ENCODE measurements at regions not wholly inside any gene's neighbourhood (a gene's known extent, or its start where the extent isn't known, plus 50 kb on each side); places are given as distances from the start of the nearest gene placed in this dataset.

DNA sequence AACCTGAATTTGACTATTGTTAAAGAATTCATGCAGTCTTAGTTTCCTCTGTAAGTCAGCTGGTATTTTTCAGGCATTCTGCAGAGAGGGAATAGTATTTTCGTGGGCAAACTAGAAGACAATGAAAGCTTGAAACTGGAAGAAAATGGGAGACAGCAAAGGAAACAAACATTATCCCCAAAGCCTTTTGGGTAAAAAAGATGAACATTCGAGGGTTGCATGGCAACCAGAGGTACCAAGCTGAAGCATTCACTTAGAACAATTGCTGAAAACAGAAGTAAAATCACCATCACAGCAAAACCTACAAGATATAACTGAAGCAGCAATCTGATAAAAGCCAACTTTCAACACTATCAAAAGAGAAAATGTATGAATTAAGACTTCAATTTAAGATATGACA lies 233.7 kb downstream of the SCG2 start:
- Histone ChIP-seq H3K27me3 (no peaks in the 10 kb centered on the region), H3K4me3 (no peak overlapping the region), H3K4me1 (peaks cover 0 to 11% (median 5%) of the 10 kb centered on the region in 4 donors), H3K9me3 (no peaks in the 10 kb centered on the region), H3K36me3 (no peaks in the 10 kb centered on the region), H3K27ac (no peak overlapping the region)
- intact Hi-C loops (cut with DNase I): no loop called here
- no peak for TF ChIP-seq EP300 (IDR thresholded peaks at IDR 0.05)
- TF ChIP-seq POLR2A (IDR thresholded peaks at IDR 0.05): no peak
- TF ChIP-seq, protein P1, sequence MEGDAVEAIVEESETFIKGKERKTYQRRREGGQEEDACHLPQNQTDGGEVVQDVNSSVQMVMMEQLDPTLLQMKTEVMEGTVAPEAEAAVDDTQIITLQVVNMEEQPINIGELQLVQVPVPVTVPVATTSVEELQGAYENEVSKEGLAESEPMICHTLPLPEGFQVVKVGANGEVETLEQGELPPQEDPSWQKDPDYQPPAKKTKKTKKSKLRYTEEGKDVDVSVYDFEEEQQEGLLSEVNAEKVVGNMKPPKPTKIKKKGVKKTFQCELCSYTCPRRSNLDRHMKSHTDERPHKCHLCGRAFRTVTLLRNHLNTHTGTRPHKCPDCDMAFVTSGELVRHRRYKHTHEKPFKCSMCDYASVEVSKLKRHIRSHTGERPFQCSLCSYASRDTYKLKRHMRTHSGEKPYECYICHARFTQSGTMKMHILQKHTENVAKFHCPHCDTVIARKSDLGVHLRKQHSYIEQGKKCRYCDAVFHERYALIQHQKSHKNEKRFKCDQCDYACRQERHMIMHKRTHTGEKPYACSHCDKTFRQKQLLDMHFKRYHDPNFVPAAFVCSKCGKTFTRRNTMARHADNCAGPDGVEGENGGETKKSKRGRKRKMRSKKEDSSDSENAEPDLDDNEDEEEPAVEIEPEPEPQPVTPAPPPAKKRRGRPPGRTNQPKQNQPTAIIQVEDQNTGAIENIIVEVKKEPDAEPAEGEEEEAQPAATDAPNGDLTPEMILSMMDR (IDR thresholded peaks at IDR 0.05): no peak
- no peak for TF ChIP-seq POLR2AphosphoS5 (IDR thresholded peaks at IDR 0.05)
- 38 to 54% methylated on average over 2 of the region's 2 CpGs for WGBS, 2 donors
- DNase-seq: no peak

- no peaks in the 10 kb centered on the region for H3K27me3 ChIP-seq
- no peaks in the 10 kb centered on the region for H3K4me1 ChIP-seq
- H3K36me3 ChIP-seq: no peaks in the 10 kb centered on the region
- H3K27ac ChIP-seq: no peak overlapping the region
- H3K4me3 ChIP-seq: no peak overlapping the region
- H3K9me3 ChIP-seq: no peaks in the 10 kb centered on the region
- 32 to 52% methylated on average over 3 of the region's 3 CpGs for WGBS, 2 donors
- intact Hi-C loops (cut with DNase I): no loop called here
- DNase-seq: no peak
- TF ChIP-seq, protein P1 (IDR thresholded peaks at IDR 0.05): no peak
- TF ChIP-seq EP300 (IDR thresholded peaks at IDR 0.05): no peak
- no peak for TF ChIP-seq POLR2A (IDR thresholded peaks at IDR 0.05)
Measured at GRCh38 chr2:223369889-223370288, 232.3 kb downstream of the SCG2 start.

DNA sequence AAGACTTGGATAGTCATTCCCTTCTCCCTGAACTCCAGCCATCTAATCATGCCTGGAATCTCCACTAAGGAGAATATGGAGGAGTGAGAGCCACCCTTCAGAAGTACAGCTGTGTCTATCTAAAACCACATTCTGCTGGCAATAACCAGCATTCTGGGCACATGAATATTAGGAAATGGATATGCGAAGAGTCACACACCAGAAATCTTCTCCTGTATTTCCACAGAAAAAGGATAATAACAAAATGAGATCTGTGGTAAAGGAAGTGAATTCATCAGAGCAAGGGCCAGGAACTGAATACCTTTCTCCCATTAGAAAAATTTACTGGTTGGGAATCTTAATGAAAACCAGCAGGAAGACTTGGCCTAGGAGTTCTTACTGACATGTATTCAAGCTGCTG lies 218.8 kb downstream of the SCG2 start:
- H3K4me1 ChIP-seq: no peaks in the 10 kb centered on the region
- H3K4me3 ChIP-seq: no peak overlapping the region
- H3K36me3 ChIP-seq: no peaks in the 10 kb centered on the region
- TF ChIP-seq POLR2A (IDR thresholded peaks at IDR 0.05) (no peak), POLR2AphosphoS5 (IDR thresholded peaks at IDR 0.05) (no peak)
- no peak overlapping the region for H3K27ac ChIP-seq
- no peaks in the 10 kb centered on the region for H3K9me3 ChIP-seq
- WGBS, 2 donors: 90 to 97% methylated on average over 1 of the region's 1 CpG
- intact Hi-C loops (cut with DNase I): no loop called here
- H3K27me3 ChIP-seq: no peaks in the 10 kb centered on the region
- no peak for DNase-seq

DNA sequence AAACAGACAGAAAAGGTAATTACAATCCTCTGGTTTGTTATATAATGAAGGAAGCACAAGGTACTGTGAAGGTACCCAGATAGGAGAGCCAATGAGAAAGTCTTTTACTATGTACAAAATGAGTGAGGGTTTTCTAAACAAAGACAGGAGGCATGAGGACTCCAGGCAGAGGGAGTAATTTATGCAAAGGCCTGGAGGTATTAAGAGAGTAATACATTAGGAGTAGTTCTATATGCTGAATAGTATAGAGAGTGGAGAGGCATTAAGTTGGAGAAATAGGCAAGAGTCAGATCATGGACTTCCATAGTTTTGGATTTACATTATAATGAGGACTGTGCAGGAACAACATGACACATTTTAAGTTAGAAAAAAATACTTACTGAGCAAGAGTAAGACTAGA lies 216.0 kb downstream of the SCG2 start:
- no peaks in the 10 kb centered on the region for H3K36me3 ChIP-seq
- H3K27ac ChIP-seq: no peak overlapping the region
- no peak overlapping the region for H3K4me3 ChIP-seq
- H3K27me3 ChIP-seq: no peaks in the 10 kb centered on the region
- intact Hi-C loops (cut with DNase I): no loop called here
- no peaks in the 10 kb centered on the region for H3K9me3 ChIP-seq
- no peak for TF ChIP-seq POLR2AphosphoS5 (IDR thresholded peaks at IDR 0.05)
- no peaks in the 10 kb centered on the region for H3K4me1 ChIP-seq
- no peak for DNase-seq

DNA sequence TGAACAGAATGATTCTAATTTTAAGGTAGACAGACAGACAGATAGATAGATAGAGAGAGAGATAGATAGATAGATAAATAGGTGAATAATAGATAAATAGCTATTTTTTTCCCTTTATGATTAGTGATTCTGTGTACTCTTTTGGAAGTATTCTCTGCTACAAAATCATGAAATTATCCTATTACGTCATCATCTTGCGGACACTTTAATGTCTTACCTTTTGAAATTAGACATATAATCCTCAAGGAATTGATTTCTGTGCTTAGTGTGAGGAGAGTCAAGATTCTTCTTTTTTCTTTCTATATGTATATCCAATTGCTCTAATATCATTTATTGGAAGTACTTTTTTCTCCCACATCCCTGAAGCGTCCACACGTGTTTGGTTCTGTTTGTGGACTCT lies 215.2 kb downstream of the SCG2 start:
- Histone ChIP-seq H3K27ac (no peak overlapping the region), H3K4me1 (no peaks in the 10 kb centered on the region), H3K36me3 (no peaks in the 10 kb centered on the region), H3K4me3 (no peak overlapping the region), H3K9me3 (no peaks in the 10 kb centered on the region), H3K27me3 (no peaks in the 10 kb centered on the region)
- WGBS, 2 donors: 79 to 86% methylated on average over 4 of the region's 4 CpGs
- no peak for DNase-seq
- TF ChIP-seq POLR2A (IDR thresholded peaks at IDR 0.05) (no peak), EP300 (IDR thresholded peaks at IDR 0.05) (no peak), POLR2AphosphoS5 (IDR thresholded peaks at IDR 0.05) (no peak)
- TF ChIP-seq, protein P1 (IDR thresholded peaks at IDR 0.05): no peak
- intact Hi-C loops (cut with DNase I): no loop called here

DNA sequence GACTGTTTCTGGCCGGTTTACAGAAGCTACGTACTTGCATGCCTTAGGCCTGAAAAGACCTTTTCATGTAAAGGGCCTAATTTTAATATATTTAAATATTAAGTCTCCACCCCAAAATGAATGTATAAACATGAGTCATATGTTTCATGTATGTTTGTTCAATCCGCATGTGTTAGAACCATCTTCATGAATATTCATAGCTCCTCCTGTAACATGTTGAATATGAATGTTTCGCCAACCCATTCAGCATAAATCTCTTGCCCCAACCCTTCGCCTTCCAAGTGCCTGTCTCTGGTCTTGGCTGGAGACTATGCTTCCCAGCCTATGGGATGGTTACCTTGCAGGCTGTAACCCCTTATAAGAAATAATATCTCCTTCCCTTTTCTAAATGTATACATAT lies 212.5 kb downstream of the SCG2 start:
- Histone ChIP-seq H3K9me3 (peaks cover 0 to 3% (median 0%) of the 10 kb centered on the region in 4 donors), H3K27ac (no peak overlapping the region), H3K4me1 (peaks cover 0 to 5% (median 0%) of the 10 kb centered on the region in 4 donors), H3K27me3 (no peaks in the 10 kb centered on the region), H3K36me3 (no peaks in the 10 kb centered on the region), H3K4me3 (no peak overlapping the region)
- DNase-seq: no peak
- TF ChIP-seq, protein P1 (IDR thresholded peaks at IDR 0.05): no peak
- TF ChIP-seq EP300 (IDR thresholded peaks at IDR 0.05): no peak
- no peak for TF ChIP-seq POLR2A (IDR thresholded peaks at IDR 0.05)
- TF ChIP-seq POLR2AphosphoS5 (IDR thresholded peaks at IDR 0.05): no peak
- WGBS, 2 donors: 90 to 91% methylated on average over 5 of the region's 5 CpGs
- intact Hi-C loops (cut with DNase I): no loop called here
